Lower leg skin (tissue), 4 donors: ENCODE measurements at regions not wholly inside any gene's neighbourhood (a gene's known extent, or its start where the extent isn't known, plus 50 kb on each side); places are given as distances from the start of the nearest gene placed in this dataset.

Source experiments
- DNase-seq, 2 donors: peaks; one replicate each; pipeline ENCODE4 v3.0.0-alpha.2; 2019; ENCODE audit warnings: low spot score in 2 of 2
- H3K4me3 ChIP-seq: fragments of 200-600 bp; sonication (generic); 2 replicates; pipeline ENCODE4 v1.5.1; 2017; ENCODE audit warnings: mild to moderate bottlenecking, low read depth; ENCODE audit not compliant: poor library complexity, severe bottlenecking
- CTCF ChIP-seq, 3 donors: fragments of 450-650 bp; IDR thresholded peaks; one replicate each; pipeline ENCODE4 v1.5.1; 2016; ENCODE audit warnings: antibody characterized with exemption in 3 of 3, mild to moderate bottlenecking in 3 of 3, moderate library complexity in 2 of 3
- POLR2A ChIP-seq, 2 donors: fragments of 450-650 bp; IDR thresholded peaks; one replicate each; pipeline ENCODE4 v1.6.1; 2016 to 2017; ENCODE audit warnings: antibody characterized with exemption in 2 of 2, mild to moderate bottlenecking in 1 of 2, moderate library complexity in 1 of 2
- WGBS, 2 donors: methylation state at CpG; one replicate each; pipeline ENCODE4 v1.1.5; 2018; 5-methylcytosine and 5-hydroxymethylcytosine counted together
- intact Hi-C: fragments of 100-400 bp; cut with DNase I; formaldehyde crosslinking; loops from one replicate; pipeline ENCODE4 v1.15.0; 2023; ENCODE audit warnings: low total_unique reads

DNA sequence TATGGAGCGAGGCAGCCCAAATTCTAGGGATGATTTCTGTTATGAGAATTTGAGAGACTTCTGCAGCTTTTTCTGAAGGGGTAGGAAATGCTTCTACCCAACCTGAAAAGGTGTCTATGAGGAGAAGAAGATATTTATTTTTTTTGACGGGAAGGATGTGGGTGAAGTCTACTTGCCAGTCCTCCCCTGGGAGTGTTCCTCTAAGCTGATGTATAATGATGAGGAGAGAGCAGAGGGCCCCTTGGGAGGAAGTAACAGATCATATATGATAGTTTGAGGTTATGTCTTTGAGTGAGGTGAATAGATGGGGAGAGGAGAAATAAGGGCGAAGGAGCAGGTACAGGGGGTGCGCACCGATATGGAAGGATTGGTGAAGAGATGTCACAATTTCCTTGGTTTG, 910.6 kb upstream of the SLITRK5 start:
- no peak overlapping the region for H3K4me3 ChIP-seq
- TF ChIP-seq POLR2A (IDR thresholded peaks at IDR 0.05) (no peak), CTCF (IDR thresholded peaks at IDR 0.05) (no peak)
- intact Hi-C loops, result no loop called here
- WGBS, 2 donors, result 88 to 89% methylated on average over 5 of the region's 5 CpGs
- no peak for DNase-seq

- TF ChIP-seq CTCF (IDR thresholded peaks at IDR 0.05) (no peak), POLR2A (IDR thresholded peaks at IDR 0.05) (no peak)
- intact Hi-C loops, result no loop called here
- 58 to 67% methylated on average over 3 of the region's 3 CpGs for WGBS, 2 donors
- DNase-seq, result no peak
- H3K4me3 ChIP-seq, result no peak overlapping the region
Measured at GRCh38 chr13:86765462-86765861, 905.7 kb upstream of the SLITRK5 start.

DNA sequence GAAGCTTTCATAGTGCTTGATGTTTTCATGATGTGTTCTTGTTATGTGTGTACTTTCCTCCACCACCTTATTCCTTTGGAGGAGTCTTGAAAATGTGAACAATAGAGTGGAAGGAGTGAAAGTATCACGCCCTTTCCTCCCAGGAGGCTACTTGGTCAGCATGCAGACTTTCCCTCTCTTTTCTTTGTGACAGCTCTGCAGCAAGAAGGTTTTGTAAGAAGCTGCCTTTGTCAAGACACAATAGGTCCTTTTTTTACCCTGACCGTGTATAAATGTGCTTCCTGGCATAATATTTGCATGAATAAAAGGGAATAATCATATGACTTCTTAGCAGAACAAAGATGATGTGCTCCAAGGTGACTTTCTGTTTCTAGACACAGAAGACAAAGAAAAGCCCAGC, 882.6 kb upstream of the SLITRK5 start:
- no peak for DNase-seq
- H3K4me3 ChIP-seq, result no peak overlapping the region
- intact Hi-C loops, result no loop called here
- TF ChIP-seq POLR2A (IDR thresholded peaks at IDR 0.05), result no peak
- no peak for TF ChIP-seq CTCF (IDR thresholded peaks at IDR 0.05)
- WGBS, 2 donors, result 36% methylated on average over 2 of the region's 2 CpGs

GRCh38 chr13:86792153-86792651, 879.0 kb upstream of the SLITRK5 start:
- H3K4me3 ChIP-seq, result no peak overlapping the region
- TF ChIP-seq POLR2A (IDR thresholded peaks at IDR 0.05), result no peak
- no peak for TF ChIP-seq CTCF (IDR thresholded peaks at IDR 0.05)
- WGBS, 2 donors, result 91 to 92% methylated on average over 13 to 39 of the region's 49 CpGs
- no peak for DNase-seq
- intact Hi-C loops, result no loop called here

- no peak overlapping the region for H3K4me3 ChIP-seq
- no peak for DNase-seq
- 76 to 82% methylated on average over 2 of the region's 2 CpGs for WGBS, 2 donors
- intact Hi-C loops, result no loop called here
- TF ChIP-seq CTCF (IDR thresholded peaks at IDR 0.05) (no peak), POLR2A (IDR thresholded peaks at IDR 0.05) (no peak)
Measured at GRCh38 chr13:86795858-86796257, 875.3 kb upstream of the SLITRK5 start.

DNA sequence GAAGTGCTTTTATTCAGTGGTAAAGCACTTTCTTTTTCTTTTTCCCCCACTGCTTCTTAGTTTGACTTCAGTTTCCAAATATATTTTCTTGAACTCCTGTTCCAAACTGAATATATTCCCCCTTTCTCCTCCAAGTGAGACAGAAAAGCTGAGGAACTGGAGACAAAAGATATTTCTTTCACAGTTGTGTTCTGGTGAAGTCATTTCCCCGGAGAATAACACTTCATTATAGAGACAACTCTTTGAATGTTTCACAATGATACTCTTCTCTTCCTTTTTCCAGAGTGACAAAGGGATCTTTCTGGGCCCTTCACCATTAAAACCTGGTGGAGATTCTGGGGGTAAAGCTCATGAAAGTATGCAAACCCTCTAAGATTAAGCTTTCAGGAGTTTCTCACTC, 860.8 kb upstream of the SLITRK5 start:
- intact Hi-C loops, result no loop called here
- TF ChIP-seq POLR2A (IDR thresholded peaks at IDR 0.05) (no peak), CTCF (IDR thresholded peaks at IDR 0.05) (no peak)
- DNase-seq, result no peak
- WGBS, 2 donors, result 59 to 62% methylated on average over 1 of the region's 1 CpG
- no peak overlapping the region for H3K4me3 ChIP-seq
